K562 (cell line): ENCODE measurements at regions not wholly inside any gene's neighbourhood (a gene's known extent, or its start where the extent isn't known, plus 50 kb on each side); places are given as distances from the start of the nearest gene placed in this dataset.

Source experiments
- ATAC-seq: fragments of 200-7000 bp; cut with Tn5 transposase; 3 replicates; pipeline ENCODE4 v1.9.1; 2020; ENCODE audit warnings: moderate library complexity
- BruUV-seq: library from RNA; stranded (reverse); fragments of 400-500 nt; replicated peaks from 2 replicates; lab custom pipeline; 2021; lab: Mats Ljungman, UMichigan
- CTCF ChIA-PET: fragments of 300-600 bp; formaldehyde crosslinking; extraction: SDS; loops from one replicate; lab custom pipeline; 2021; ENCODE audit warnings: low intra/inter-chr PET ratio; lab: Yijun Ruan, JAX
- POLR2A ChIA-PET: fragments of 300-600, 350-650 bp; sonication (Branson Sonifier 250); formaldehyde crosslinking; extraction: SDS; loops from one replicate; lab custom pipeline; 2021; ENCODE audit warnings: antibody characterized with exemption, inconsistent platforms; lab: Yijun Ruan, JAX
- DNase-seq, 4 experiments: peaks; one replicate each; pipeline versions ENCODE4 v3.0.0 to v3.0.0-alpha.2; 2011 to 2018; ENCODE audit warnings: low spot score in 3 of 4, mixed read lengths in 3 of 4; ENCODE audit errors: extremely low read depth in 1 of 4
- FAIRE-seq: peaks from 2 replicates; lab custom pipeline; 2011; peaks lifted over from hg19 to GRCh38; lab: Jason Lieb, UNC
- H2AFZ ChIP-seq: 2 replicates; pipeline ENCODE4 v1.6.0; 2011; ENCODE audit warnings: low read depth, low read length, control low read depth, inconsistent platforms
- H3K27ac ChIP-seq: fragments of 200-600 bp; 3 replicates; pipeline ENCODE4 v1.8.0; 2011; ENCODE audit warnings: low read depth, mild to moderate bottlenecking, control low read depth, inconsistent platforms, low read length, moderate library complexity, mixed read lengths; ENCODE audit errors: extremely low read depth
- H3K27me3 ChIP-seq, 2 experiments: fragments of 300-600 bp in 1 of 2; 2 replicates in 1 of 2; 3 replicates in 1 of 2; pipeline versions ENCODE4 v1.6.0 to v1.8.0; 2011; ENCODE audit warnings: inconsistent platforms in 2 of 2, low read length in 2 of 2, mild to moderate bottlenecking in 1 of 2, mixed read lengths in 1 of 2, moderate library complexity in 1 of 2; ENCODE audit not compliant: control insufficient read depth in 2 of 2, insufficient read depth in 2 of 2
- H3K36me3 ChIP-seq: fragments of 300-600 bp; 3 replicates; pipeline ENCODE4 v1.8.0; 2011; ENCODE audit warnings: mild to moderate bottlenecking, low read length, inconsistent platforms; ENCODE audit not compliant: control insufficient read depth, insufficient read depth
- H3K4me1 ChIP-seq, 2 experiments: fragments of 200-600 bp in 1 of 2; replicated peaks in 1 of 2; 2 replicates in 1 of 2; 3 replicates in 1 of 2; pipeline versions ENCODE4 v1.5.1 to v1.8.0; 2011; ENCODE audit warnings: inconsistent platforms in 2 of 2, low read length in 2 of 2, mild to moderate bottlenecking in 1 of 2, mixed read lengths in 1 of 2, moderate library complexity in 1 of 2; ENCODE audit not compliant: control insufficient read depth in 2 of 2, insufficient read depth in 2 of 2
- H3K4me2 ChIP-seq: 2 replicates; pipeline ENCODE4 v1.6.1; 2011; ENCODE audit warnings: low read length, control low read depth, inconsistent platforms, mixed read lengths; ENCODE audit not compliant: insufficient read depth
- H3K4me3 ChIP-seq: fragments of 200-600 bp; sonication (generic), shearing (Covaris generic); 2 replicates; pipeline ENCODE4 v1.5.1; 2016; ENCODE audit warnings: control low read depth, inconsistent platforms
- H3K79me2 ChIP-seq: fragments of 200-600 bp; 3 replicates; pipeline ENCODE4 v1.8.0; 2011; ENCODE audit warnings: low read length, inconsistent platforms; ENCODE audit not compliant: control insufficient read depth, insufficient read depth
- H3K9ac ChIP-seq, 2 experiments: 2 replicates each; pipeline versions ENCODE4 v1.6.0 to v1.6.1; 2011; ENCODE audit warnings: low read depth in 2 of 2, low read length in 2 of 2, control low read depth in 1 of 2, inconsistent platforms in 1 of 2, mild to moderate bottlenecking in 1 of 2, mixed read lengths in 1 of 2; ENCODE audit not compliant: insufficient read depth in 1 of 2
- H3K9me1 ChIP-seq: one replicate; pipeline ENCODE4 v1.6.0; 2011; ENCODE audit warnings: inconsistent platforms, mild to moderate bottlenecking, low read length, moderate library complexity; ENCODE audit not compliant: control insufficient read depth, insufficient read depth
- H3K9me3 ChIP-seq: replicated peaks from 2 replicates; pipeline ENCODE4 v1.5.1; 2011; ENCODE audit warnings: low read depth, low read length, inconsistent platforms; ENCODE audit not compliant: control insufficient read depth, insufficient read depth
- H4K20me1 ChIP-seq: replicated peaks from 2 replicates; pipeline ENCODE4 v1.6.1; 2011; ENCODE audit warnings: low read length, inconsistent platforms, mixed read lengths; ENCODE audit not compliant: control insufficient read depth, insufficient read depth
- ASH1L ChIP-seq: fragments of 450-650 bp; IDR thresholded peaks from 2 replicates; pipeline ENCODE4 v1.6.1; 2018; ENCODE audit warnings: borderline replicate concordance, mild to moderate bottlenecking, low read depth; ENCODE audit not compliant: partially characterized antibody
- BCL6 ChIP-seq: fragments of 250-450 bp; sonication (Bioruptor Pico); IDR thresholded peaks from 2 replicates; pipeline ENCODE4 v1.4.0; 2020
- EGR1 ChIP-seq: fragments of 450-650 bp; conservative IDR thresholded peaks from 2 replicates; pipeline ENCODE4 v1.6.1; 2017; ENCODE audit warnings: mild to moderate bottlenecking
- PHF20 ChIP-seq: fragments of 450-650 bp; IDR thresholded peaks from 2 replicates; pipeline ENCODE4 v1.6.1; 2018; ENCODE audit not compliant: partially characterized antibody
- RFX7 ChIP-seq: fragments of 250-450 bp; sonication (Bioruptor Pico); IDR thresholded peaks from 2 replicates; pipeline ENCODE4 v1.5.1; 2021; ENCODE audit warnings: mild to moderate bottlenecking
- TFAP4 ChIP-seq: sonication (generic); formaldehyde crosslinking; IDR thresholded peaks from 2 replicates; pipeline ENCODE4 v1.8.0; 2022; ENCODE audit warnings: missing genetic modification reagents, mild to moderate bottlenecking, moderate library complexity, borderline replicate concordance
- TSC22D4 ChIP-seq: fragments of 450-650 bp; IDR thresholded peaks from 2 replicates; pipeline ENCODE4 v1.6.1; 2016; ENCODE audit warnings: missing genetic modification characterization, missing biosample characterization, control low read depth
- ZNF311 ChIP-seq: fragments of 250-450 bp; sonication (Bioruptor Pico); IDR thresholded peaks from 2 replicates; pipeline ENCODE4 v1.4.0; 2020; ENCODE audit warnings: mild to moderate bottlenecking, moderate library complexity
- WGBS: fragments of 100-300 bp; shearing (Covaris generic); methylation state at CpG from one replicate; pipeline ENCODE4 v1.1.6; 2016; ENCODE audit warnings: low coverage, mixed read lengths; ENCODE audit not compliant: insufficient coverage; ENCODE audit errors: missing lambda C conversion rate; 5-methylcytosine and 5-hydroxymethylcytosine counted together
- in situ Hi-C: fragments of 300-500 bp; cut with MboI; formaldehyde crosslinking; loops from 4 replicates; pipeline ENCODE4 v1.15.0; 2018; ENCODE audit warnings: inconsistent platforms, mixed read lengths
- intact Hi-C: fragments of 100-400 bp; cut with micrococcal nuclease; formaldehyde crosslinking; loops from 2 replicates; pipeline ENCODE4 v1.14.2; 2022
- TF ChIP-seq, protein P1 (sequence below): fragments of 450-650 bp; IDR thresholded peaks from 2 replicates; pipeline ENCODE4 v1.6.1; 2016
- TF ChIP-seq, protein P2 (sequence below), 2 experiments: fragments of 450-650 bp in 1 of 2; sonication (generic) in 1 of 2; formaldehyde crosslinking; conservative IDR thresholded peaks; 2 replicates each; pipeline versions ENCODE4 v1.4.0 to v1.8.1; 2020 to 2022; ENCODE audit warnings: mild to moderate bottlenecking in 1 of 2, missing genetic modification reagents in 1 of 2
- TF ChIP-seq, protein P3 (sequence below): sonication (generic); formaldehyde crosslinking; IDR thresholded peaks from 2 replicates; pipeline ENCODE4 v1.8.1; 2022; ENCODE audit warnings: missing genetic modification reagents
- TF ChIP-seq, protein P4 (sequence below): sonication (generic); formaldehyde crosslinking; IDR thresholded peaks from 2 replicates; pipeline ENCODE4 v1.8.0; 2022; ENCODE audit warnings: mild to moderate bottlenecking, missing genetic modification reagents

DNA sequence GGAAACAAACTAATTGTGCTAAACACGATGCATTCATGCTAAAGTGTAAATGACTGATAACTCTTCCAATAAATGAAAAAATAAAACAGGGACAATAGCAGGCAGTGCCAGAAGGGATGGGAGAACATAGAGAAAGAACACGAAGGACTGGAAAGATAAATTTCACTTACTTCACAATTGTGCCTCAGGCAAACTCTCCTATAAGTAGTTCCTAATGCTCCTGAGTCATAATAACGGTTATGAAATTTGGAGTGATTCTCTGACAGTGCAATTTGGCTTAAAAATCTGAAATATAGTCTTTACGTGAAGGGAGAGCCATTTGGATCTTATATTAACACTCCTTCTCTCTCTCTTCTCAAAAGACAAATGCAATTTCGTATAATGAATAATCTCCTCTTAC lies 2218.5 kb downstream of the MAT2B start (continued):
- no peak for TF ChIP-seq TFAP4 (CRISPR knock-in tag)
- TF ChIP-seq, protein P1, sequence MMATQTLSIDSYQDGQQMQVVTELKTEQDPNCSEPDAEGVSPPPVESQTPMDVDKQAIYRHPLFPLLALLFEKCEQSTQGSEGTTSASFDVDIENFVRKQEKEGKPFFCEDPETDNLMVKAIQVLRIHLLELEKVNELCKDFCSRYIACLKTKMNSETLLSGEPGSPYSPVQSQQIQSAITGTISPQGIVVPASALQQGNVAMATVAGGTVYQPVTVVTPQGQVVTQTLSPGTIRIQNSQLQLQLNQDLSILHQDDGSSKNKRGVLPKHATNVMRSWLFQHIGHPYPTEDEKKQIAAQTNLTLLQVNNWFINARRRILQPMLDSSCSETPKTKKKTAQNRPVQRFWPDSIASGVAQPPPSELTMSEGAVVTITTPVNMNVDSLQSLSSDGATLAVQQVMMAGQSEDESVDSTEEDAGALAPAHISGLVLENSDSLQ: no peak
- TF ChIP-seq, protein P2, sequence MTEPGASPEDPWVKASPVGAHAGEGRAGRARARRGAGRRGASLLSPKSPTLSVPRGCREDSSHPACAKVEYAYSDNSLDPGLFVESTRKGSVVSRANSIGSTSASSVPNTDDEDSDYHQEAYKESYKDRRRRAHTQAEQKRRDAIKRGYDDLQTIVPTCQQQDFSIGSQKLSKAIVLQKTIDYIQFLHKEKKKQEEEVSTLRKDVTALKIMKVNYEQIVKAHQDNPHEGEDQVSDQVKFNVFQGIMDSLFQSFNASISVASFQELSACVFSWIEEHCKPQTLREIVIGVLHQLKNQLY (CRISPR knock-in tag; conservative IDR thresholded peaks at IDR 0.05): no peak
- TF ChIP-seq BCL6: no peak
- TF ChIP-seq, all 486 proteins: peak for 0

DNA sequence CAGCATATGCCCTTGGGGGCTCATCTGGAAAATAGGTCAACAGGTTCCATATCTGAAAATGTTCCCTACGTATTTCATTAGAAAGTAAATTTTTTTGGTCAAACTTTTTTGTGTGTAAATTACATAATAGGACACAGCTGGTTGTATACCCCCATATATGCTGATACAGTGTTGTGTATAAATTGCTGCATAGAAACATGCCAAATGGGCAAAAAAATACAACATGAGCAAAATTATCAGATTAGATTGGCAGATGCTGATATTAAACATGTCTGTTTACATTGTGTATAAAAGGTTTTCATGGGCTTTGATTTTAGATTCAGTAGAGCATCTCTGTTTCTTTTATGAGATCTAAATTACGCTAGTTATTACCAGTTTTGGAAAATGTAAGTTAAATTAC lies 2223.0 kb downstream of the MAT2B start:
- Histone ChIP-seq H3K4me1 (no peaks in the 10 kb centered on the region), H3K9me3 (no peaks in the 10 kb centered on the region), H3K9ac (no peak overlapping the region), H3K4me3 (no peak overlapping the region), H4K20me1 (no peaks in the 10 kb centered on the region), H3K27ac (no peak overlapping the region), H2AFZ (no peak overlapping the region), H3K79me2 (no peaks in the 10 kb centered on the region), H3K36me3 (no peaks in the 10 kb centered on the region), H3K9me1 (no peaks in the 10 kb centered on the region), H3K4me2 (no peak overlapping the region), H3K27me3 (no peaks in the 10 kb centered on the region)
- TF ChIP-seq ZNF311 (CRISPR knock-in tag) (no peak), TSC22D4 (tag) (no peak), EGR1 (no peak), RFX7 (no peak), ASH1L (no peak), PHF20 (no peak)
- TF ChIP-seq, protein P3, sequence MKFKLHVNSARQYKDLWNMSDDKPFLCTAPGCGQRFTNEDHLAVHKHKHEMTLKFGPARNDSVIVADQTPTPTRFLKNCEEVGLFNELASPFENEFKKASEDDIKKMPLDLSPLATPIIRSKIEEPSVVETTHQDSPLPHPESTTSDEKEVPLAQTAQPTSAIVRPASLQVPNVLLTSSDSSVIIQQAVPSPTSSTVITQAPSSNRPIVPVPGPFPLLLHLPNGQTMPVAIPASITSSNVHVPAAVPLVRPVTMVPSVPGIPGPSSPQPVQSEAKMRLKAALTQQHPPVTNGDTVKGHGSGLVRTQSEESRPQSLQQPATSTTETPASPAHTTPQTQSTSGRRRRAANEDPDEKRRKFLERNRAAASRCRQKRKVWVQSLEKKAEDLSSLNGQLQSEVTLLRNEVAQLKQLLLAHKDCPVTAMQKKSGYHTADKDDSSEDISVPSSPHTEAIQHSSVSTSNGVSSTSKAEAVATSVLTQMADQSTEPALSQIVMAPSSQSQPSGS (CRISPR knock-in tag): no peak
- TF ChIP-seq, protein P4, sequence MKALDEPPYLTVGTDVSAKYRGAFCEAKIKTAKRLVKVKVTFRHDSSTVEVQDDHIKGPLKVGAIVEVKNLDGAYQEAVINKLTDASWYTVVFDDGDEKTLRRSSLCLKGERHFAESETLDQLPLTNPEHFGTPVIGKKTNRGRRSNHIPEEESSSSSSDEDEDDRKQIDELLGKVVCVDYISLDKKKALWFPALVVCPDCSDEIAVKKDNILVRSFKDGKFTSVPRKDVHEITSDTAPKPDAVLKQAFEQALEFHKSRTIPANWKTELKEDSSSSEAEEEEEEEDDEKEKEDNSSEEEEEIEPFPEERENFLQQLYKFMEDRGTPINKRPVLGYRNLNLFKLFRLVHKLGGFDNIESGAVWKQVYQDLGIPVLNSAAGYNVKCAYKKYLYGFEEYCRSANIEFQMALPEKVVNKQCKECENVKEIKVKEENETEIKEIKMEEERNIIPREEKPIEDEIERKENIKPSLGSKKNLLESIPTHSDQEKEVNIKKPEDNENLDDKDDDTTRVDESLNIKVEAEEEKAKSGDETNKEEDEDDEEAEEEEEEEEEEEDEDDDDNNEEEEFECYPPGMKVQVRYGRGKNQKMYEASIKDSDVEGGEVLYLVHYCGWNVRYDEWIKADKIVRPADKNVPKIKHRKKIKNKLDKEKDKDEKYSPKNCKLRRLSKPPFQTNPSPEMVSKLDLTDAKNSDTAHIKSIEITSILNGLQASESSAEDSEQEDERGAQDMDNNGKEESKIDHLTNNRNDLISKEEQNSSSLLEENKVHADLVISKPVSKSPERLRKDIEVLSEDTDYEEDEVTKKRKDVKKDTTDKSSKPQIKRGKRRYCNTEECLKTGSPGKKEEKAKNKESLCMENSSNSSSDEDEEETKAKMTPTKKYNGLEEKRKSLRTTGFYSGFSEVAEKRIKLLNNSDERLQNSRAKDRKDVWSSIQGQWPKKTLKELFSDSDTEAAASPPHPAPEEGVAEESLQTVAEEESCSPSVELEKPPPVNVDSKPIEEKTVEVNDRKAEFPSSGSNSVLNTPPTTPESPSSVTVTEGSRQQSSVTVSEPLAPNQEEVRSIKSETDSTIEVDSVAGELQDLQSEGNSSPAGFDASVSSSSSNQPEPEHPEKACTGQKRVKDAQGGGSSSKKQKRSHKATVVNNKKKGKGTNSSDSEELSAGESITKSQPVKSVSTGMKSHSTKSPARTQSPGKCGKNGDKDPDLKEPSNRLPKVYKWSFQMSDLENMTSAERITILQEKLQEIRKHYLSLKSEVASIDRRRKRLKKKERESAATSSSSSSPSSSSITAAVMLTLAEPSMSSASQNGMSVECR (CRISPR knock-in tag): no peak
- POLR2A ChIA-PET: no interaction called here
- in situ Hi-C loops (no loop called here), intact Hi-C loops (no loop called here)
- no TSS peak for BruUV-seq
- ATAC-seq (no peak), FAIRE-seq (no peak), DNase-seq (no peak)
- CTCF ChIA-PET: no interaction called here
- WGBS: 3% methylated on average over 2 of the region's 2 CpGs
